GM19397 (cell line): ENCODE measurements at regions not wholly inside any gene's neighbourhood (a gene's known extent, or its start where the extent isn't known, plus 50 kb on each side); places are given as distances from the start of the nearest gene placed in this dataset.
"Not testable (repeated sequence)": the region's sequence is repeated elsewhere in the genome, so short reads cannot be mapped to it uniquely, and the experiment has no call there.

ENCODE experiments used
- ATAC-seq: cut with Tn5 transposase; IDR thresholded peaks from one replicate; pipeline ENCODE4 v1.9.1; 2021; ENCODE audit warnings: mild to moderate bottlenecking, moderate library complexity; ENCODE audit not compliant: unreplicated experiment

DNA sequence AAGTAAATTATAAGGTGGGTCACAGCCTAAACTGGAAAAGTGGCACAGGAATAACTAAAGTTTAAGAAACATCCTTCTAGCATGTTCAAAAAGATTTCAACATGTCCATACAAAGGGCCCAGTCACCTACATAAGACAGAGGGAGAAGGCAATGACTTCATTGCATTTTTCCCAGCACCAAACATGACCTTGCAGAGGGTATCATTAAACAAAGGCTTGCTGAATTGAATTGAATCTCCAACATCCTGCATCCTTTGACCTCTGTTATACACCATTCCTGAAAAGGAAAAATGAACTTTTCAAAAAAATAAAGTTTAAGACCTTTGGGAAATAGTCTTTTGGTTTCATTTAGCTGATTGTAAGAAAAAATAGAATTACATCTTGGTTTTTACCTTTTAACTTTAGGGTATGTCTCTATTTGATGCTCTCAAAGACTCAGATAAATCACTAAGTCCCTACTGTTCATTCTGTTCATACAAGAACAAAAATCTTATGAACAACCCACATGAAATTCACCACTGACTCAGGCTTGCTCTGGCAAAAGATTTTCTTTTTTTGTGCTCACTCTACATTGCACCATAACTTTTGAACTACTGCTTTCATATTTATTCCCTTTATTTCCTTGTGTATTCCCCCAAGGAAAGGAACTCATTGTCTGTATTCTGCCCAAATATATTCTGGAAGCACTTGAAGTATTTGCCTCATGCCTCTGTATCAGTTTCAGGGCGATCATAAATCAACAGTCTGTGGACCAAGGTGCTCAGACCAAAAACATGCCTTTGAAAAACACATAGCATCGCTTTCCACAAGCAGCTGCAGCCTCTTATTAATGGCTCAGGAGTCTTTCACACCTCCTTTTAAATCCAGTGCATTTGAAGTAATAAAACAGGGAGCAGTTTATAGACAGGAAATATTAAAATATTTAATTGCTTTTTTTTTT, 121.7 kb downstream of the DUSP6 start:
- no peak for ATAC-seq

- ATAC-seq: no peak
Measured at GRCh38 chr12:89228491-89228890, 123.8 kb downstream of the DUSP6 start.

DNA sequence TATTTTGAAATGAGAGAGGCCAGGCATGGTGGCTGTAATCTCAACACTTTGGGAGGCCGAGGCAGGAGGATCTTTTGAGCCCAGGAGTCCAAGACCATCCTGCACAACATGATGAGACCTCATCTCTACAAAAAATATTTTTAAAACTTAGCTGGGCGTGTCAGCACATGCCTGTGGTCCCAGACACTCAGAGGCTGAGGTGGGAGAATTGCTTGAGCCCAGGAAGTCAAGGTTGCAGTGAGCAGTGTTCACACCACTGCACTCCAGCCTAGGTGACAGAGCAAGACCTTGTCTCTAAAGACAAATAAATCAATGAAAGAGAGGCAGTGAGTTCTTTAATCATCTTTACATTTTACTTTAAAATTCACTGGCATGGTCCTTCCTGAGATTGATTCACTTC, 124.5 kb downstream of the DUSP6 start:
- ATAC-seq: no peak

GRCh38 chr12:89225808-89226411, 126.4 kb downstream of the DUSP6 start:
- no peak for ATAC-seq

DNA sequence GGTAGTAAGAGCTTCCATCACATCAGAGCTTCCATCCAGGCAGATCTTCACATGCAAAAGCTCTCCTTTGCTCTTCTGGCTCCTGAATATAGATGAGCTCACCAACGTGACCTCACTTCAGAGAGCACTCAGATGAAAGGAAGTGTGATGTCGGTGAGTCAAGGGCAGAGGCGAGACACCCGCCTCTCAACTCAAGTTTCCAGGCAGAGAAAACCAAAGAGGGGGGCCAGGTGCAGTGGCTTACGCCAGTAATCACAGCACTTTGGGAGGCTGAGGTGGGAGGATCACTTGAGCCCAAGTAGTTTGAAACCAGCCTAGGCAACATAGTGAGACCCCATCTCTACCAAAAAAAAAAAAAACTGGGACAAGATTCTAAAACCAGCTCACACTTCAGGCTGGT, 126.9 kb downstream of the DUSP6 start:
- no peak for ATAC-seq

DNA sequence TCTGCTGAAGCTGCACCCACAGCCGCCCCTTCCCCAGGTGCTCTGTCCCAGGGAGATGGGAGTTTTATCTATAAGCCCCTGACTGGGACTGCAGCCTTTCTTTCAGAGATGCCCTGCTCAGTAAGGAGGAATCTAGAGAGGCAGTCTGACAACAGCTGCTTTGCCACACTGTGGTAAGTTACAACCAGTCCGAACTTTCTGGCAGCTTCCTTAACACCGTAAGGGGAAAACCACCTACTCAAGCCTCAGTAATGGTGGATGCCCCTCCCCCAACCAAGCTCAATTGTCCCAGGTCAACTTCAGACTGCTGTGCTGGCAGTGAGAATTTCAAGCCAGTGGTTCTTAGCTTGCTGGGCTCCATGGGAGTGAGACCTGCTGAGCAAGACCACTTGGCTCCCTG, 129.7 kb downstream of the DUSP6 start:
- not testable (repeated sequence) for ATAC-seq

GRCh38 chr12:89217472-89217871, 134.8 kb downstream of the DUSP6 start:
- ATAC-seq: no peak

DNA sequence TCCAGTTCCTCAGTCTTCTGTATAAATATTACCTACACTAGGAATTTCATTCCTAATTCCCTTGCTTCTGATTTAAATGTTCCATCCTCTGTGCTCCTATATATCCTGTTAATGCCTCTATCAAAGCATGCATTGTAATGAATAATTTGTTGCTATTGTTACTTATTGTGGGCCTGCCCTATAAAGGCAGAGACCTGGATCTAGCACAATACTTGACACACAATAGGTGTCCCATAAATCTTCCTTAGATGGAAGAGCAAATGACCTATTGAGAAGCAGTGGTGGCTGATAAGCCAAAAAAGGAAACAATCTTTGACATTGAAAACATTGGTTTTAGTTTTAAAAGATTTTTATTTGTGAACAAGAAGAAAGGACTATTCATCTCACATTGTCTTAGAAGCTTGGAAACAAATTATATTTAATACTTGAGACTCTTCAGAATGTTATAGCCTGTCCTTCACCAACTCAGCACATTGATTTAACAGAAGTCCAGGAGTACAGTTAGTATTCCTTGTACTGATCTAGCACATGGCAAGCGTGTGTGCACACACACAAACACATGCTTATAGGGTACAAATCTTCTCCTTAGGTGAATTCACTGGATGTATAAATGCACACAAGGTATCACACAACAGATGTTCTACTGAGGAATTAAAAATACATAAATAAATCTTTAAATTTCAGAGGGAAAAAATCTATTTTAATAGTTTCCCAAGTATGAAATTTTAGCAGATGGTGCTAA, 135.9 kb downstream of the DUSP6 start:
- ATAC-seq: no peak

- no peak for ATAC-seq
Measured at GRCh38 chr12:89215196-89215595, 137.1 kb downstream of the DUSP6 start.

- ATAC-seq: no peak
Measured at GRCh38 chr12:89213747-89214146, 138.6 kb downstream of the DUSP6 start.

DNA sequence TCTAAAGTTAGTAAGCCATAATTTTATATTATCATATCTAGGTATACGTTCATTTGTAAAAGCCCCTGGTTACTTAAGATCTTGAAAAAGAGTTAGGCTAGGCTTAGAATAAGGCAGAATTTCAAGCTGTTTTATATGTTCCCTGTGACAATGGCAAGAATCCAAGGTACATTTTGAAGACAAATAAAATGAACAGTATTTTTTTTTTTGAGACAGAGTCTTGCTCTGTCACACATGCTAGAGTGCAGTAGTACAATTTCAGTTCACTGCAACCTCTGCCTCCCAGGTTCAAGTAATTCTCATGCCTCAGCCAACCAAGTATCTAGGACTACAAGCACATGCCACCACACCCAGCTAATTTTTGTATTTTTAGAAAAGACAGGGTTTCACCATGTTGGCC, 139.2 kb downstream of the DUSP6 start:
- ATAC-seq: no peak

GRCh38 chr12:89212339-89212771, 139.9 kb downstream of the DUSP6 start:
- ATAC-seq: no peak

GRCh38 chr12:89211456-89211855, 140.8 kb downstream of the DUSP6 start:
- ATAC-seq: no peak

GRCh38 chr12:89210277-89210676, 142.0 kb downstream of the DUSP6 start:
- ATAC-seq: no peak

DNA sequence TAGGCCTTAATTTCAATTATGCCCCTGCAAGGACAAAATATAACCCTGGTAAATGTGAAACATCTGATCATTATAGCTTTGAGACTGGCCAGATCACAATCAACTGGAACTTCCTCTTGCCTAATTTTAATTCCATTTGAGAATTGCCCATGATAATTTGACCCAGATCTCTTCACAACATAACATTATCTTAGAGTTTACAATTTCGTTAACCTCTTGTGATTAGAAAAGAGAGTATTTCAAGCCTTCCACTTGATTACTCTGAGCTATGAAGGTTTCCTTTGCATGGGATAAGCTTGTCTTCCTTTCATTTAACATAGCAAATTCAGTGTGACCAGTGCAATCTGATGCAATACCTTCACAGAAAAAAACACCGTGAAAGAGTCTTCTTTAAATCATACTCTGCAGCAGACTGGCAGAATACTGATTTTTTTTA, 143.6 kb downstream of the DUSP6 start:
- ATAC-seq: no peak

GRCh38 chr12:89206390-89206789, 145.9 kb downstream of the DUSP6 start:
- ATAC-seq: no peak

- no peak for ATAC-seq
Measured at GRCh38 chr12:89205517-89205916, 146.8 kb downstream of the DUSP6 start.

DNA sequence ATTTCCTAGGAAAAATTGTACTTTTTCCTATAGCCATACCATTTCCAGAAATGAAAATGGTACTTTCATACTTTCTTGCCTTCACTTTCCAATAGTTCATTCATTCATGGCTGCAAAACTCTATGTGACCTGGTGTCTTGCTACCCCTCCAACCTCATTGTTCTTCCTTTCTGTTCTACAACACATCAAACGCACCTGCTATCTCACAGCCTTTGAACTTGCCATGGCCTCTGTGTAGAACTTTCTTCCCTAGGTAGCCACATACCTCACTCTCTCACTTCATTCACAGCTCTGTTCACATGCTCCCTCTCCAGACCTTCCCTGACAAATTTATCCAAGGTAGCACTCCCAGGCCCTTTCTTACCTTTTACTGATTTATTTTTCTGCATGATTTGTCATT, 149.2 kb downstream of the DUSP6 start:
- no peak for ATAC-seq

- no peak for ATAC-seq
Measured at GRCh38 chr12:89200217-89200616, 152.1 kb downstream of the DUSP6 start.

GRCh38 chr12:89195470-89195869, 156.8 kb downstream of the DUSP6 start:
- ATAC-seq: no peak

- ATAC-seq: no peak
Measured at GRCh38 chr12:89194683-89195082, 157.6 kb downstream of the DUSP6 start.

- no peak for ATAC-seq
Measured at GRCh38 chr12:89192429-89192828, 159.9 kb downstream of the DUSP6 start.
